ENCODE measurements at regions not wholly inside any gene's neighbourhood (a gene's known extent, or its start where the extent isn't known, plus 50 kb on each side); places are given as distances from the start of the nearest gene placed in this dataset.

DNA sequence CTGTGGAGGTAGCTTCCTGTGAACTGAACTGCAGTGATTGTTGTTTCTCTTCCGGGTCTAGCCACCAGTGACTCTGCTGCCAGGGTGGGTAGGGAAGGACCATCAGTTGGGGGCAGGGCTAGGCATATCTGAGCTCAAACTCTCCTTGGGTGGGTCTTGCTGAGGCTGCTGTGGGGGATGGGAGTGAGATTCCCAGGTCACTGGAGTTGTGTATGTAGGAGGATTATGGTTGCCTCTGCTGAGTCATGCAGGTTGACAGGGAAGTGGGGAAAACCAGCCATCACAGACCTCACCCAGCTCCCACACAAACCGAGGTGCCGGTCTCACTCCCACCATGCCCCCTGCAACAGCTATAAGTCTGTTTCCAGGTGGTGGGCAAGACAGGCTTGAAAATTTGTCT lies 1937.8 kb downstream of the PCDH7 start:
- TF ChIP-seq, protein P1, sequence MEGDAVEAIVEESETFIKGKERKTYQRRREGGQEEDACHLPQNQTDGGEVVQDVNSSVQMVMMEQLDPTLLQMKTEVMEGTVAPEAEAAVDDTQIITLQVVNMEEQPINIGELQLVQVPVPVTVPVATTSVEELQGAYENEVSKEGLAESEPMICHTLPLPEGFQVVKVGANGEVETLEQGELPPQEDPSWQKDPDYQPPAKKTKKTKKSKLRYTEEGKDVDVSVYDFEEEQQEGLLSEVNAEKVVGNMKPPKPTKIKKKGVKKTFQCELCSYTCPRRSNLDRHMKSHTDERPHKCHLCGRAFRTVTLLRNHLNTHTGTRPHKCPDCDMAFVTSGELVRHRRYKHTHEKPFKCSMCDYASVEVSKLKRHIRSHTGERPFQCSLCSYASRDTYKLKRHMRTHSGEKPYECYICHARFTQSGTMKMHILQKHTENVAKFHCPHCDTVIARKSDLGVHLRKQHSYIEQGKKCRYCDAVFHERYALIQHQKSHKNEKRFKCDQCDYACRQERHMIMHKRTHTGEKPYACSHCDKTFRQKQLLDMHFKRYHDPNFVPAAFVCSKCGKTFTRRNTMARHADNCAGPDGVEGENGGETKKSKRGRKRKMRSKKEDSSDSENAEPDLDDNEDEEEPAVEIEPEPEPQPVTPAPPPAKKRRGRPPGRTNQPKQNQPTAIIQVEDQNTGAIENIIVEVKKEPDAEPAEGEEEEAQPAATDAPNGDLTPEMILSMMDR (IDR thresholded peaks at IDR 0.05): no peak
- TF ChIP-seq EP300 (IDR thresholded peaks at IDR 0.05) (no peak), POLR2A (IDR thresholded peaks at IDR 0.05) (no peak), POLR2AphosphoS5 (IDR thresholded peaks at IDR 0.05) (no peak)
